PC-9 (cell line): ENCODE measurements at regions not wholly inside any gene's neighbourhood (a gene's known extent, or its start where the extent isn't known, plus 50 kb on each side); places are given as distances from the start of the nearest gene placed in this dataset.

Experiments used
- CTCF ChIP-seq: fragments of 200-600 bp; sonication (generic); conservative IDR thresholded peaks from 2 replicates; pipeline ENCODE4 v1.6.1; 2017; ENCODE audit warnings: mixed run types, antibody characterized with exemption, mild to moderate bottlenecking, moderate library complexity
- EZH2 ChIP-seq: fragments of 200-600 bp; sonication (generic); IDR thresholded peaks from 2 replicates; pipeline ENCODE4 v1.8.0; 2017; ENCODE audit warnings: antibody characterized with exemption, low read depth

GRCh38 chr5:6961837-6962635 is 248.8 kb downstream of the TENT4A start:
- TF ChIP-seq CTCF, result no peak
- no peak for TF ChIP-seq EZH2
